Islet precursor cell (in vitro differentiated cells): ENCODE measurements at regions not wholly inside any gene's neighbourhood (a gene's known extent, or its start where the extent isn't known, plus 50 kb on each side); places are given as distances from the start of the nearest gene placed in this dataset.
"Not testable (repeated sequence)": the region's sequence is repeated elsewhere in the genome, so short reads cannot be mapped to it uniquely, and the experiment has no call there.

Source experiments
- DNase-seq: peaks from one replicate; pipeline ENCODE4 v3.0.0-alpha.2; 2018

GRCh38 chr2:132273585-132273984 lies 111.8 kb upstream of the ANKRD30BL start:
- DNase-seq: not testable (repeated sequence)

GRCh38 chr2:132274000-132274399 lies 112.2 kb upstream of the ANKRD30BL start:
- DNase-seq: no peak

GRCh38 chr2:132275396-132275795 lies 113.6 kb upstream of the ANKRD30BL start:
- DNase-seq: no peak

- DNase-seq: no peak
Measured at GRCh38 chr2:132276571-132276981, 114.8 kb upstream of the ANKRD30BL start.

- DNase-seq: no peak
Measured at GRCh38 chr2:132278267-132278666, 116.5 kb upstream of the ANKRD30BL start.

- no peak for DNase-seq
Measured at GRCh38 chr2:132279344-132279743, 117.6 kb upstream of the ANKRD30BL start.

GRCh38 chr2:132279930-132280615 lies 118.3 kb upstream of the ANKRD30BL start:
- DNase-seq: no peak

- DNase-seq: no peak
Measured at GRCh38 chr2:132280912-132281311, 119.2 kb upstream of the ANKRD30BL start.

- DNase-seq: not testable (repeated sequence)
Measured at GRCh38 chr2:132282104-132282503, 120.4 kb upstream of the ANKRD30BL start.

- DNase-seq: no peak
Measured at GRCh38 chr2:132282911-132283310, 121.2 kb upstream of the ANKRD30BL start.

- not testable (repeated sequence) for DNase-seq
Measured at GRCh38 chr2:132286289-132286911, 124.6 kb upstream of the ANKRD30BL start.

- not testable (repeated sequence) for DNase-seq
Measured at GRCh38 chr2:132287910-132288309, 126.2 kb upstream of the ANKRD30BL start.

- DNase-seq: not testable (repeated sequence)
Measured at GRCh38 chr2:132289138-132289537, 127.4 kb upstream of the ANKRD30BL start.

GRCh38 chr2:132289812-132290211 lies 126.8 kb upstream of the GPR39 start:
- DNase-seq: not testable (repeated sequence)

GRCh38 chr2:132300592-132301378 lies 115.8 kb upstream of the GPR39 start:
- DNase-seq: not testable (repeated sequence)

GRCh38 chr2:132304661-132305380 lies 111.8 kb upstream of the GPR39 start:
- DNase-seq: peak; percentile 96

GRCh38 chr2:132307613-132308198 lies 108.9 kb upstream of the GPR39 start:
- DNase-seq: not testable (repeated sequence)

- DNase-seq: not testable (repeated sequence)
Measured at GRCh38 chr2:132309203-132309602, 107.4 kb upstream of the GPR39 start.

- DNase-seq: not testable (repeated sequence)
Measured at GRCh38 chr2:132315546-132315945, 101.1 kb upstream of the GPR39 start.

GRCh38 chr2:132317026-132317680 lies 99.5 kb upstream of the GPR39 start:
- not testable (repeated sequence) for DNase-seq

- peak; percentile 68 for DNase-seq
Measured at GRCh38 chr2:132318481-132318880, 98.1 kb upstream of the GPR39 start.

GRCh38 chr2:132324005-132324404 lies 92.6 kb upstream of the GPR39 start:
- DNase-seq: not testable (repeated sequence)
